ENCODE measurements at regions not wholly inside any gene's neighbourhood (a gene's known extent, or its start where the extent isn't known, plus 50 kb on each side); places are given as distances from the start of the nearest gene placed in this dataset.

GRCh38 chr2:146716591-146716990 lies 1128.2 kb upstream of the ACVR2A start:
- no TSS peak for BruUV-seq (replicated peaks)
- no peaks in the 10 kb centered on the region for H3K4me1 ChIP-seq (ENCODE audit: control insufficient read depth in 1 of 2, insufficient read depth in 2 of 2, low read length in 2 of 2)
- TF ChIP-seq CEBPB (IDR thresholded peaks at IDR 0.05; ENCODE audit: low read depth): no peak
- TF ChIP-seq, protein P1, sequence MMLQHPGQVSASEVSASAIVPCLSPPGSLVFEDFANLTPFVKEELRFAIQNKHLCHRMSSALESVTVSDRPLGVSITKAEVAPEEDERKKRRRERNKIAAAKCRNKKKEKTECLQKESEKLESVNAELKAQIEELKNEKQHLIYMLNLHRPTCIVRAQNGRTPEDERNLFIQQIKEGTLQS (IDR thresholded peaks at IDR 0.05): no peak
- no peak for TF ChIP-seq EGR1 (IDR thresholded peaks at IDR 0.05; ENCODE audit: low read depth)
- TF ChIP-seq FOSL1 (IDR thresholded peaks at IDR 0.05; ENCODE audit: low read depth): no peak
- TF ChIP-seq, protein P2, sequence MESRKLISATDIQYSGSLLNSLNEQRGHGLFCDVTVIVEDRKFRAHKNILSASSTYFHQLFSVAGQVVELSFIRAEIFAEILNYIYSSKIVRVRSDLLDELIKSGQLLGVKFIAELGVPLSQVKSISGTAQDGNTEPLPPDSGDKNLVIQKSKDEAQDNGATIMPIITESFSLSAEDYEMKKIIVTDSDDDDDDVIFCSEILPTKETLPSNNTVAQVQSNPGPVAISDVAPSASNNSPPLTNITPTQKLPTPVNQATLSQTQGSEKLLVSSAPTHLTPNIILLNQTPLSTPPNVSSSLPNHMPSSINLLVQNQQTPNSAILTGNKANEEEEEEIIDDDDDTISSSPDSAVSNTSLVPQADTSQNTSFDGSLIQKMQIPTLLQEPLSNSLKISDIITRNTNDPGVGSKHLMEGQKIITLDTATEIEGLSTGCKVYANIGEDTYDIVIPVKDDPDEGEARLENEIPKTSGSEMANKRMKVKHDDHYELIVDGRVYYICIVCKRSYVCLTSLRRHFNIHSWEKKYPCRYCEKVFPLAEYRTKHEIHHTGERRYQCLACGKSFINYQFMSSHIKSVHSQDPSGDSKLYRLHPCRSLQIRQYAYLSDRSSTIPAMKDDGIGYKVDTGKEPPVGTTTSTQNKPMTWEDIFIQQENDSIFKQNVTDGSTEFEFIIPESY (IDR thresholded peaks at IDR 0.05; ENCODE audit: extremely low read depth, insufficient replicate concordance, low read length): no peak
- TF ChIP-seq JUND (IDR thresholded peaks at IDR 0.05): no peak
- TF ChIP-seq ELF1 (IDR thresholded peaks at IDR 0.05; ENCODE audit: borderline replicate concordance, low read depth): no peak
- TF ChIP-seq ZFX (IDR thresholded peaks at IDR 0.05): no peak
- TF ChIP-seq, protein P3, sequence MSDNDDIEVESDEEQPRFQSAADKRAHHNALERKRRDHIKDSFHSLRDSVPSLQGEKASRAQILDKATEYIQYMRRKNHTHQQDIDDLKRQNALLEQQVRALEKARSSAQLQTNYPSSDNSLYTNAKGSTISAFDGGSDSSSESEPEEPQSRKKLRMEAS (IDR thresholded peaks at IDR 0.05): no peak
- TF ChIP-seq POLR2A (IDR thresholded peaks at IDR 0.05; ENCODE audit: borderline replicate concordance, extremely low read depth, insufficient read depth, insufficient read length): no peak
- TF ChIP-seq, protein P4, sequence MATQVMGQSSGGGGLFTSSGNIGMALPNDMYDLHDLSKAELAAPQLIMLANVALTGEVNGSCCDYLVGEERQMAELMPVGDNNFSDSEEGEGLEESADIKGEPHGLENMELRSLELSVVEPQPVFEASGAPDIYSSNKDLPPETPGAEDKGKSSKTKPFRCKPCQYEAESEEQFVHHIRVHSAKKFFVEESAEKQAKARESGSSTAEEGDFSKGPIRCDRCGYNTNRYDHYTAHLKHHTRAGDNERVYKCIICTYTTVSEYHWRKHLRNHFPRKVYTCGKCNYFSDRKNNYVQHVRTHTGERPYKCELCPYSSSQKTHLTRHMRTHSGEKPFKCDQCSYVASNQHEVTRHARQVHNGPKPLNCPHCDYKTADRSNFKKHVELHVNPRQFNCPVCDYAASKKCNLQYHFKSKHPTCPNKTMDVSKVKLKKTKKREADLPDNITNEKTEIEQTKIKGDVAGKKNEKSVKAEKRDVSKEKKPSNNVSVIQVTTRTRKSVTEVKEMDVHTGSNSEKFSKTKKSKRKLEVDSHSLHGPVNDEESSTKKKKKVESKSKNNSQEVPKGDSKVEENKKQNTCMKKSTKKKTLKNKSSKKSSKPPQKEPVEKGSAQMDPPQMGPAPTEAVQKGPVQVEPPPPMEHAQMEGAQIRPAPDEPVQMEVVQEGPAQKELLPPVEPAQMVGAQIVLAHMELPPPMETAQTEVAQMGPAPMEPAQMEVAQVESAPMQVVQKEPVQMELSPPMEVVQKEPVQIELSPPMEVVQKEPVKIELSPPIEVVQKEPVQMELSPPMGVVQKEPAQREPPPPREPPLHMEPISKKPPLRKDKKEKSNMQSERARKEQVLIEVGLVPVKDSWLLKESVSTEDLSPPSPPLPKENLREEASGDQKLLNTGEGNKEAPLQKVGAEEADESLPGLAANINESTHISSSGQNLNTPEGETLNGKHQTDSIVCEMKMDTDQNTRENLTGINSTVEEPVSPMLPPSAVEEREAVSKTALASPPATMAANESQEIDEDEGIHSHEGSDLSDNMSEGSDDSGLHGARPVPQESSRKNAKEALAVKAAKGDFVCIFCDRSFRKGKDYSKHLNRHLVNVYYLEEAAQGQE (IDR thresholded peaks at IDR 0.05; ENCODE audit: low read depth): no peak
- no peak for TF ChIP-seq EZH2 (IDR thresholded peaks at IDR 0.05)
- TF ChIP-seq EZH2phosphoT487 (IDR thresholded peaks at IDR 0.05; ENCODE audit: borderline replicate concordance): no peak
- no peak for TF ChIP-seq SRF (IDR thresholded peaks at IDR 0.05; ENCODE audit: low read depth)
- H3K27me3 ChIP-seq (ENCODE audit: insufficient read depth, low read length): no peaks in the 10 kb centered on the region
- H2AFZ ChIP-seq (ENCODE audit: low read depth, low read length, poor library complexity, severe bottlenecking): no peak overlapping the region
- intact Hi-C loops (cut with micrococcal nuclease): no loop called here
- POLR2A ChIA-PET: no interaction called here
- no peak overlapping the region for H3K27ac ChIP-seq (ENCODE audit: low read depth, low read length)
- H4K20me1 ChIP-seq (ENCODE audit: insufficient read depth): no peaks in the 10 kb centered on the region
- peaks cover 0 to 3% of the 10 kb centered on the region in 2 experiments; a peak in 1 of 4 replicates for H3K9me3 ChIP-seq (ENCODE audit: control insufficient read depth in 1 of 2, insufficient read depth in 1 of 2, low read depth in 1 of 2, low read length in 2 of 2)
- no peaks in the 10 kb centered on the region for H3K79me2 ChIP-seq (ENCODE audit: insufficient read depth, low read length)
- RAD21 ChIA-PET (ENCODE audit: low non-redundant PET in 1 of 2, low total read pairs in 2 of 2, uncharacterized antibody in 2 of 2, unreplicated experiment in 2 of 2): no interaction called here
- no peak overlapping the region for H3K4me2 ChIP-seq (ENCODE audit: low read length)
- no peaks in the 10 kb centered on the region for H3K9me2 ChIP-seq (ENCODE audit: insufficient read depth)
- DNase-seq (ENCODE audit: low read depth, low spot score) (no peak), ATAC-seq (no peak)
- CTCF ChIA-PET: no interaction called here
- no peaks in the 10 kb centered on the region for H3K36me3 ChIP-seq (ENCODE audit: control insufficient read depth in 1 of 2, insufficient read depth in 2 of 2, low read length in 2 of 2)
- no peak overlapping the region for H3K9ac ChIP-seq (ENCODE audit: low read length)
- no peak overlapping the region for H3K4me3 ChIP-seq (replicated peaks in 1 of 2; ENCODE audit: low read depth in 1 of 2, low read length in 2 of 2)
